HepG2 (cell line): ENCODE measurements at regions not wholly inside any gene's neighbourhood (a gene's known extent, or its start where the extent isn't known, plus 50 kb on each side); places are given as distances from the start of the nearest gene placed in this dataset.

ENCODE experiments used
- CCDC6 ChIP-seq: sonication (generic); formaldehyde crosslinking; IDR thresholded peaks from 2 replicates; pipeline ENCODE4 v1.8.1; 2022; ENCODE audit warnings: mild to moderate bottlenecking, missing genetic modification reagents, moderate library complexity
- EHMT2 ChIP-seq: fragments of 200-600 bp; sonication (generic); IDR thresholded peaks from 2 replicates; pipeline ENCODE4 v1.7.0; 2017; ENCODE audit warnings: antibody characterized with exemption, low read depth, low read length, borderline replicate concordance
- FOXA3 ChIP-seq: IDR thresholded peaks from 2 replicates; pipeline ENCODE4 v1.6.1; 2016; ENCODE audit warnings: missing genetic modification reagents, missing compliant biosample characterization
- KDM5B ChIP-seq: sonication (generic); formaldehyde crosslinking; IDR thresholded peaks from 2 replicates; pipeline ENCODE4 v1.4.0; 2020; ENCODE audit warnings: missing genetic modification reagents, mild to moderate bottlenecking, borderline replicate concordance
- KIAA2018 ChIP-seq: sonication (generic); formaldehyde crosslinking; IDR thresholded peaks from 2 replicates; pipeline ENCODE4 v1.5.0; 2020; ENCODE audit warnings: mild to moderate bottlenecking, missing genetic modification reagents, borderline replicate concordance
- MYPOP ChIP-seq: sonication (generic); formaldehyde crosslinking; IDR thresholded peaks from 2 replicates; pipeline ENCODE4 v1.8.1; 2023; ENCODE audit warnings: mild to moderate bottlenecking, moderate library complexity, missing genetic modification reagents
- NR2C2 ChIP-seq: sonication (generic); formaldehyde crosslinking; IDR thresholded peaks from 2 replicates; pipeline ENCODE4 v1.4.0; 2020; ENCODE audit warnings: missing genetic modification reagents, mild to moderate bottlenecking, moderate library complexity, borderline replicate concordance
- ZHX2 ChIP-seq, 2 experiments: sonication (generic) in 1 of 2; formaldehyde crosslinking in 1 of 2; IDR thresholded peaks; 2 replicates each; pipeline versions ENCODE4 v1.6.1 to v1.9.0; 2014 to 2022; ENCODE audit warnings: antibody characterized with exemption in 1 of 2, borderline replicate concordance in 1 of 2, inconsistent platforms in 1 of 2, low read depth in 1 of 2, missing genetic modification reagents in 1 of 2
- ZNF232 ChIP-seq: sonication (generic); formaldehyde crosslinking; IDR thresholded peaks from 2 replicates; pipeline ENCODE4 v1.4.0; 2020; ENCODE audit warnings: missing genetic modification reagents, borderline replicate concordance
- ZNF557 ChIP-seq: sonication (generic); formaldehyde crosslinking; IDR thresholded peaks from 2 replicates; pipeline ENCODE4 v1.4.0; 2020; ENCODE audit warnings: missing genetic modification reagents

DNA sequence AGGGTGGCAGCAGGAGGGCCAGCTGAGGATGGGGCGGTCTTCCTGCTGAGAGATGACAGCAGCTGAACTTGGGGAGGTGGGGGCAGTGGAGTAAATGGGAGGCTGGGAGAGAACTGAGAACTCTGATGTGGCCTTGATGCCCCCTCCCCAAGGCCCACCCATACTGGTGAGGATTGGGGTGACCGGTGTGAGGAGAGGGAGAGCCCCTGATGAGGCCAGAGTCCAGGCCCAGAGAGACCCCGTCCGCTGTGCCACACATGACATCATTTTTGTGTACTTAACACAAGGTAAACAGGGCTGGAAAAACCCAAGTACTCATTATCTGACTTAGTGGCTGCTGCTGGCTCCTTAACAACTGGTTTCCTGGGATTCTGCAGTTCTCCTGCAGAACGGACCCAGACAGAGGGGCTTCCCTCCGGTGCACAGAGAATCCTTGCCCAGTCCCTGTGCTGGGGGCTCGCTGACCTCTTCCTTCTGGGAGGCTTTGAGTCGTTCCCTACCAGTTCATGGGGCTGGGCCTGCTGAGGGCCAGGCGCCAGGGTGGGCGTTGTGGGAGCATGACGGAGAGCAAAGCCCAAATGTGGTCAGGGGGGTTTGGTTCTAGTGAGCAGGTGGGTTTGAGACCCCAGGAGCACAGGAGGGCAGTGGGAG, 207.6 kb downstream of the RAB11FIP4 start (continued):
- TF ChIP-seq ZHX2 (IDR thresholded peaks at IDR 0.05; ENCODE audit: low read depth) (no peak), ZHX2 (CRISPR knock-in tag; IDR thresholded peaks at IDR 0.05; ENCODE audit: borderline replicate concordance) (no peak), KDM5B (CRISPR knock-in tag) (peak; percentile 27; the same call in 1 of the 2 replicates), FOXA3 (peak; percentile 92), KIAA2018 (CRISPR knock-in tag) (no peak), ZNF557 (CRISPR knock-in tag) (no peak), CCDC6 (CRISPR knock-in tag) (no peak), EHMT2 (no peak), ZNF232 (CRISPR knock-in tag) (no peak), MYPOP (CRISPR knock-in tag) (no peak), NR2C2 (CRISPR knock-in tag) (no peak)
